Endothelial cell (in vitro differentiated cells): ENCODE measurements at regions not wholly inside any gene's neighbourhood (a gene's known extent, or its start where the extent isn't known, plus 50 kb on each side); places are given as distances from the start of the nearest gene placed in this dataset.

ENCODE experiments used
- DNase-seq: peaks from one replicate; pipeline ENCODE4 v3.0.0; 2021; ENCODE audit warnings: low spot score
- H3K27ac Mint-ChIP-seq: one replicate; pipeline ENCODE4 v1.8.0; 2021; ENCODE audit warnings: mixed read lengths, inconsistent platforms; ENCODE audit not compliant: unreplicated experiment
- H3K27me3 Mint-ChIP-seq: one replicate; pipeline ENCODE4 v1.8.0; 2021; ENCODE audit warnings: mild to moderate bottlenecking, moderate library complexity, mixed read lengths, inconsistent platforms; ENCODE audit not compliant: unreplicated experiment
- H3K36me3 Mint-ChIP-seq: one replicate; pipeline ENCODE4 v1.8.0; 2021; ENCODE audit warnings: mild to moderate bottlenecking, low read depth, mixed read lengths, inconsistent platforms; ENCODE audit not compliant: unreplicated experiment
- H3K4me1 Mint-ChIP-seq: one replicate; pipeline ENCODE4 v1.8.0; 2021; ENCODE audit warnings: mild to moderate bottlenecking, mixed read lengths, inconsistent platforms; ENCODE audit not compliant: unreplicated experiment
- H3K4me3 Mint-ChIP-seq: one replicate; pipeline ENCODE4 v1.8.0; 2021; ENCODE audit warnings: mild to moderate bottlenecking, mixed read lengths, inconsistent platforms; ENCODE audit not compliant: unreplicated experiment
- H3K9me3 Mint-ChIP-seq: one replicate; pipeline ENCODE4 v1.8.0; 2021; ENCODE audit warnings: mixed read lengths, inconsistent platforms; ENCODE audit not compliant: unreplicated experiment
- CTCF ChIP-seq: fragments of 200-600 bp; sonication (generic); IDR thresholded peaks from one replicate; pipeline ENCODE4 v1.5.0; 2021; ENCODE audit warnings: antibody characterized with exemption; ENCODE audit not compliant: unreplicated experiment

GRCh38 chr6:80633412-80633811, 526.9 kb downstream of the BCKDHB start:
- no peak for DNase-seq
- no peaks in the 10 kb centered on the region for H3K27me3 Mint-ChIP-seq

GRCh38 chr6:80625405-80625804, 518.9 kb downstream of the BCKDHB start:
- no peaks in the 10 kb centered on the region for H3K36me3 Mint-ChIP-seq
- no peaks in the 10 kb centered on the region for H3K27me3 Mint-ChIP-seq
- H3K4me3 Mint-ChIP-seq = no peak overlapping the region
- no peak overlapping the region for H3K27ac Mint-ChIP-seq
- TF ChIP-seq CTCF = no peak
- no peaks in the 10 kb centered on the region for H3K4me1 Mint-ChIP-seq
- DNase-seq = no peak
- H3K9me3 Mint-ChIP-seq = no peaks in the 10 kb centered on the region

More at GRCh38 chr6:80633412-80633811, 526.9 kb downstream of the BCKDHB start:
- Mint-ChIP-seq H3K36me3 (no peaks in the 10 kb centered on the region), H3K27ac (no peak overlapping the region), H3K9me3 (no peaks in the 10 kb centered on the region), H3K4me3 (no peak overlapping the region), H3K4me1 (no peaks in the 10 kb centered on the region)
- no peak for TF ChIP-seq CTCF

- DNase-seq = no peak
- Mint-ChIP-seq H3K27ac (no peak overlapping the region), H3K4me3 (no peak overlapping the region), H3K9me3 (no peaks in the 10 kb centered on the region), H3K27me3 (no peaks in the 10 kb centered on the region), H3K4me1 (no peaks in the 10 kb centered on the region), H3K36me3 (no peaks in the 10 kb centered on the region)
- TF ChIP-seq CTCF = no peak
Measured at GRCh38 chr6:80623066-80623815, 516.8 kb downstream of the BCKDHB start.

GRCh38 chr6:80622641-80623040, 516.2 kb downstream of the BCKDHB start:
- Mint-ChIP-seq H3K27ac (no peak overlapping the region), H3K9me3 (no peaks in the 10 kb centered on the region), H3K27me3 (no peaks in the 10 kb centered on the region), H3K36me3 (no peaks in the 10 kb centered on the region), H3K4me1 (no peaks in the 10 kb centered on the region), H3K4me3 (no peak overlapping the region)
- no peak for DNase-seq
- TF ChIP-seq CTCF = no peak

GRCh38 chr6:80618953-80619352, 512.5 kb downstream of the BCKDHB start:
- Mint-ChIP-seq H3K27me3 (no peaks in the 10 kb centered on the region), H3K27ac (no peak overlapping the region), H3K4me3 (no peak overlapping the region), H3K9me3 (no peaks in the 10 kb centered on the region), H3K36me3 (no peaks in the 10 kb centered on the region), H3K4me1 (no peaks in the 10 kb centered on the region)
- no peak for DNase-seq
- no peak for TF ChIP-seq CTCF
